HG03521 (cell line): ENCODE measurements at regions not wholly inside any gene's neighbourhood (a gene's known extent, or its start where the extent isn't known, plus 50 kb on each side); places are given as distances from the start of the nearest gene placed in this dataset.

Source experiments
- ATAC-seq: cut with Tn5 transposase; IDR thresholded peaks from one replicate; pipeline ENCODE4 v1.9.1; 2021; ENCODE audit warnings: mild to moderate bottlenecking, moderate library complexity; ENCODE audit not compliant: unreplicated experiment

- ATAC-seq: no peak
These were observed 298.2 kb upstream of the TAS2R1 start for GRCh38 chr5:9928326-9928725.

GRCh38 chr5:9927521-9927997 is 297.4 kb upstream of the TAS2R1 start:
- ATAC-seq: no peak

GRCh38 chr5:9927106-9927505 is 297.0 kb upstream of the TAS2R1 start:
- ATAC-seq: no peak

DNA sequence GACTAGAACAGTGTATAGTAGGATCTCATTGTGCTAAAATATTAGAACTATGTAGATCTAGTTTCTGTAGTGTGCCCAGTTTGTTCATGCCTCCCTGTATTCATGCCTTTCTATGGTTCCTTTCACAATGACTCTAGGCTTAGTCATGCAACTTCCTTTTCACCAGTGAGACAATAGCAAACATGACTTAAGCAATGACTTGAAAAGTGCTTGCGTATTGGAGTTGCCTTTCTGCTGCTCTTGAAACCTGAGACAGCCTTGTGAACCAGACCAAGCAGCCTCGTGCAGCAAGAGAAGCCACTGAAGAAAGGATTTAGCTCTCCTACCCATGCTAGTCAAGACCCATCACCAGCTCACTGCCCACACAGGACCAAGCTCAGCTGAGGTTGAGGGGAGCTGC is 294.5 kb upstream of the TAS2R1 start:
- no peak for ATAC-seq

GRCh38 chr5:9922719-9923118 is 292.6 kb upstream of the TAS2R1 start:
- no peak for ATAC-seq

GRCh38 chr5:9920697-9921096 is 290.5 kb upstream of the TAS2R1 start:
- ATAC-seq: no peak

DNA sequence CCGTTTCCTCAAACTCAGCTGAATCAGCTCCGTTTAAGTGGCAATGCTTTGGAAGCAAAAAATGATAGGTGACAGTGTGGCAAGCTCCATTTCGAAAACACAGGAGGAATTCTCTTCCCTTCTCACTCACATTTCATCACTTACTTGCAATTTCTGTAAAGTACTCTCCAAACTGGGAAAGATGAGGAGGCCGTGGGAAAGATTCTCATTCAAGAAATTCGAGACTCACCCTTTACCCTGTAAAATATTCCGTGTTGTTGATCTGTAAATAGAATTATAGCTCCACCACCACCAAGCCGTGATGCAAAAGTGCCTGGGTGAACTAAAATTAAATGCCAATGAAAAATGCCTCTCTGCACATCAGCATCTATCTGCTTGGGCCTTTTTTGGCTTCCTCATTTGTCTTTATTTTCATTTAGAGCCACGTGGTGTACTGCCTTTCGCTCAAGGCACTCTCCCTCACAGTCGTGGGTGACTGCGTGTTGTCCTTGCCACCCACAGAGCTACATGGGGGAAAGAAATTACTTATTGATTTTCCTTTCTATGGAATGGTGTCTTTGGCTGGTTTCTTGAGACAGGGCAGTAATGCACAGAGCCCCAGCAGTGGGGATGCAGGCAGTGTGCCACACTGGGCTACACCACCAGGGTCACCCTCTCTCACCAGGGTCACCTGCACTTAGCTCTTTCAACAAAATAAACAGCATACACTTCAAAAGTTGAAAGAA is 289.3 kb upstream of the TAS2R1 start:
- ATAC-seq: no peak

GRCh38 chr5:9905661-9906060 is 275.5 kb upstream of the TAS2R1 start:
- no peak for ATAC-seq

DNA sequence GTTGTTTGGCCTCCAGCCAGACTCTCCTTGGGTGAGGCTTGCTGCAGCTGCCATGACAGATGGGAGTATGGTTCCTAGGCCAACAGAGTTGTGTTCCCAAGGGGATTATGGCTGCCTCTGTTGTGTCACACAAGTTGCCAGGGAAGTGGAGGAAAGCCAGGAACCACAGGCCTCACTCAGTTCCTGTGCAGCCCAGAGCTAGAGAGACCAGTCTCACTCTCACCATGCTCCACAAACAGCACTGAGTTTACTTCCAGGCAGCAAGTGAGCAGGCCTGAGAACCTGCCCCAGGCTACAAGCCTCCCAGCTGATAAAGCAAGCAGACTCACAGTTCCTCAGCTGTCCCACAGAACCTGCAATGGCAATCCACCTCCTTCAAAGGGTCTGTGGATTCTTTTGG is 273.6 kb upstream of the TAS2R1 start:
- no peak for ATAC-seq

GRCh38 chr5:9898319-9898718 is 268.2 kb upstream of the TAS2R1 start:
- ATAC-seq: no peak

DNA sequence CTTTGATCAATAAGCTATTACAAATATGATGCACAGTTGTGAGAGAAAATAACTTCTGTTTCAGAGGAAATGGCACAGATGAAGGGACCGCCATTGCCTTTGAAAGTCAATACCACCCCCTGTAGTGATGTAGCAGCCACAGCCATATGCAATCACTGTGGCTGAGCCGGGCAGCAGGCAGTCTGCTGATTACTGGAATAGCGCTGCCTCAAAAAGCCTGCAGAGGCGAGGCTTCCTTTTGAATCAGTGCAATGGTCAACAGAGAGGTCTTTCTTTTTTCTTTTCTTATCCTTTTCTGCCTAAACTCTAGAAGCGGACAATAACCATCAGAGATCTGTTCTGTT is 265.1 kb upstream of the TAS2R1 start:
- ATAC-seq: no peak

GRCh38 chr5:9894571-9895301 is 264.6 kb upstream of the TAS2R1 start:
- ATAC-seq: no peak

- no peak for ATAC-seq
These were observed 262.5 kb upstream of the TAS2R1 start for GRCh38 chr5:9892696-9893095.

- no peak for ATAC-seq
These were observed 259.4 kb upstream of the TAS2R1 start for GRCh38 chr5:9889511-9889910.

DNA sequence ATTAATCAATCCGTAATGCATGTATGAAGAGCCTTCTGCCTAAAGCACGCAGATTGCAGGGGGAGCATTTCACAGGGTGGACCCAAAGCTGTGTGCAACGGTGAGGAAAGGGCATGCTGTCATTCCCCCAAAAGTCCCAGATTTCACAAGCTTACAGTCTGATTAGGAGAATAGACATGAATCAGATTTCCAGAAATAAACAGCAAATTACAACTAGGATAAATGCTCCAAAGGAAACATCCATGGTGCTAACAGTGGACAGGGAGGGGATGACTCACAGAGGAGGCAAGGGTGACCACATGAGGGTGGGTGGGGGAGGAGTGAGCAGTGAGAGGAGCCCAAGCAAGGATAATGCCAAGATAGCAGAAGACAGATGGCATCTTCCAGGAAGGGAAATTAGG is 258.4 kb upstream of the TAS2R1 start:
- ATAC-seq: no peak

DNA sequence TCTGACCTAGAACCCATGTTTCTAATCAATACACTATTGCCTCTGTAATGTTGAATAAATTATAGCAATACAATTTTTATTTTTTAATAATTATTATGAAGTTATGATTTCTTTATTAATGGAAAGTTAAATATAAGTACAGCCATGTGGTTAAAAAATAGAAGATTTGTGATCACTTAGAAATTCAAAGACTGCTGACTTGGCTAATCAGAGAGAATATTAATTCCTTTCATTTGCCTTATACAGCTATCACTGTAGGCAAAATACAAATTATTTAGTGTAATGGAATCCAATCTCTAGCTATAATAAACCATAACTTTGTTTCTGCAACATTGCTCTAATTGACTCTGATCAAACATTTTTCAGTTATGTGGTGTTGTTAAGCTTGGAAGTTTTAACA is 255.0 kb upstream of the TAS2R1 start:
- no peak for ATAC-seq

GRCh38 chr5:9878206-9878605 is 248.1 kb upstream of the TAS2R1 start:
- no peak for ATAC-seq

DNA sequence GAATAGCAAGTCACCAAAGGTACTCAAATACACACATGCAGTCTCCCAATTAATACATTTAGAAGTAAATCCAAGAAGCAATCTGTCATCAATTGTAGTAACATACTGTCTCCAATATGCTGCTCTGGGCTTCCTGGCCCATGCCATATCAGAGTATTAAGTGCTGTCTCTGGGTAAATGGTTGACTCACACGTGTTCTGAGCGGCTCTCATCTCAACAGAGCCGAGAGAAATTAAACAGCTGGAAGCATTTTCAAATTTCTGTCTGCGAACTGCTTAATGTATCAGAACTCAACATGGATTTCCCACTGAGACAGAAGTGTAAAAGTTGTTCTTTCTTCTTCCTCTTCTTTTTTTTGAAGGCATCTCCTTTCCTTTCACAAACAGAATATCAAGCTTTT is 247.3 kb upstream of the TAS2R1 start:
- no peak for ATAC-seq

GRCh38 chr5:9876451-9876850 is 246.3 kb upstream of the TAS2R1 start:
- no peak for ATAC-seq

GRCh38 chr5:9869616-9870288 is 239.6 kb upstream of the TAS2R1 start:
- no peak for ATAC-seq

DNA sequence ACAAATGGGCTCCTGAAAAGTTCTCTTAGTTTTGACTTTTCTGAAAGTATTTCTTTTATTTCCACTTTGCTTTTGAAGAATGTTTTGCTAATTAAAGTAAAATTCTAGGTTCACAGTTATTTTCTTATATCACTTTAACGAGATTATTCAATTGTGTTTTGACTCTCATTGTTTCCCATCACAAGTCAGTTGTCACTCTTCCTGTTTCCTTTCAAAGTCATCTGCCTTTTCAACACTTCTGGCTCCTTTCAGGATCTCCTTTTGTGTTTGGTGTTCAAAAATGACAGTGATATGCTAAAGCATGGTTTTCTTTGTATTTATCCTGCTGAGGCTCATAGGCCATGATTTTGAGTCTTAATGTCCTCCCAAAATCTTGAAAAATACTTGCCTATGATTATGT is 235.4 kb upstream of the TAS2R1 start:
- ATAC-seq: no peak

GRCh38 chr5:9864791-9865190 is 234.6 kb upstream of the TAS2R1 start:
- ATAC-seq: no peak
